ENCODE measurements at regions not wholly inside any gene's neighbourhood (a gene's known extent, or its start where the extent isn't known, plus 50 kb on each side); places are given as distances from the start of the nearest gene placed in this dataset.
"Not testable (repeated sequence)": the region's sequence is repeated elsewhere in the genome, so short reads cannot be mapped to it uniquely, and the experiment has no call there.

DNA sequence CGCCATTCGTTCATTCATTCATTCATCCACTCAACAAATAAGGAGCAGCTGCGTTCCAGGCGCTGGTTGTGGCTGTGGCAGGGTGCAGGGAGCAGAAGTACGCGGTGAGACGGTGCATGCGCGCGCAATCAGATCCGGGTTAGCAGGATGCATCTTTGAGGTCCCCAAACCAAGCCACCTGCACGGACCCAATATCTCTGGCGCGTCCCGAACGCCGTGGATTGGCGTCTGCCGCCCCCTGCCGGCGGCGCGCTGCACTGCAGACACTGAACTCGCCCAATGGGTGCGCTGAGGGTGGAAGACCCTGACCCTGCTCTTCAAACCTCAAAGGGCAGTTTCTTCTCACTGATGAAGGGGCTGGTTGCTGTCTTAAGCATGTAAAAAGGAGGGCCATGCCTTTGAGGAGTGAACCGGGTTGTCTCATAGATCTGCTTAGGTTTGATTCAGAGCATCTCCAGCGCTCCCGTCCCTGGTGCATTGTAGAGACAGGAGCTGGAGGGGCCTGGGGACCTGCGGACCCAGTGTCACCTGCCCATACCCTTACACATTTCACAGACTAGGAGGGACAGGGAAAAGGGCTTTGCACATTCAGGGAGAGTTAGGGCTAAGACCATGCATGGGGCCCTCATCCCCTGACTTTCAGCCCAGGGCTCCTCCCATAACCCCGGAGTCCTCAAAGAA is 102.5 kb downstream of the RAMP3 start:
- peak; percentile 66 for DNase-seq

DNA sequence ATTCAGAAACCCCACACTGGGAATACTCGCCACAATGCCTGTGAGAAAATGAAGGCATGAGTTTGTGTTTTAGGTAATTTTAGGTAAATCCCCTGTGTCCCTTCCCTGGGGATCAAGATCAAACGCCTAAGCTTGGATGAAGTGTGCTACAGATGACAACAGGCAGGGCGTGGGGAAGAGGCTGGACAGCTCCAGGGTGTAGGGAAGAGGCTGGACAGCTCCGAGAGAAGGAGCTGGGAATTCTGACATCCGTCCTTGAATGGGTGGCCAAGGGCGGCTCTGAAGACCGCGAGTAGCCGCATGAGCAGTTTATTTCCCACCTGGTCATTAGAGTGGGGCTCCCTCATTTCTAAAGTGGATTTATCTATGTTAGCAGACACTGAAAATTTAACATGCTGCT is 109.7 kb downstream of the RAMP3 start:
- intact Hi-C loops (cut with micrococcal nuclease) = loop anchor here (5.0 kb wide), 1 partner anchor 115 kb away; no protein-coding TSS in a partner anchor
- TF ChIP-seq, protein P1, sequence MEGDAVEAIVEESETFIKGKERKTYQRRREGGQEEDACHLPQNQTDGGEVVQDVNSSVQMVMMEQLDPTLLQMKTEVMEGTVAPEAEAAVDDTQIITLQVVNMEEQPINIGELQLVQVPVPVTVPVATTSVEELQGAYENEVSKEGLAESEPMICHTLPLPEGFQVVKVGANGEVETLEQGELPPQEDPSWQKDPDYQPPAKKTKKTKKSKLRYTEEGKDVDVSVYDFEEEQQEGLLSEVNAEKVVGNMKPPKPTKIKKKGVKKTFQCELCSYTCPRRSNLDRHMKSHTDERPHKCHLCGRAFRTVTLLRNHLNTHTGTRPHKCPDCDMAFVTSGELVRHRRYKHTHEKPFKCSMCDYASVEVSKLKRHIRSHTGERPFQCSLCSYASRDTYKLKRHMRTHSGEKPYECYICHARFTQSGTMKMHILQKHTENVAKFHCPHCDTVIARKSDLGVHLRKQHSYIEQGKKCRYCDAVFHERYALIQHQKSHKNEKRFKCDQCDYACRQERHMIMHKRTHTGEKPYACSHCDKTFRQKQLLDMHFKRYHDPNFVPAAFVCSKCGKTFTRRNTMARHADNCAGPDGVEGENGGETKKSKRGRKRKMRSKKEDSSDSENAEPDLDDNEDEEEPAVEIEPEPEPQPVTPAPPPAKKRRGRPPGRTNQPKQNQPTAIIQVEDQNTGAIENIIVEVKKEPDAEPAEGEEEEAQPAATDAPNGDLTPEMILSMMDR (IDR thresholded peaks at IDR 0.05; ENCODE audit: borderline replicate concordance) = no peak
- H3K4me1 ChIP-seq = no peaks in the 10 kb centered on the region
- no peaks in the 10 kb centered on the region for H3K9me3 ChIP-seq (replicated peaks)
- no peaks in the 10 kb centered on the region for H3K36me3 ChIP-seq
- DNase-seq = no peak
- H3K27me3 ChIP-seq (ENCODE audit: low read depth) = peaks cover 9% of the 10 kb centered on the region
- H3K4me3 ChIP-seq = no peak overlapping the region
- no peak overlapping the region for H3K27ac ChIP-seq (replicated peaks)

More for the DNA sequence above, 102.5 kb downstream of the RAMP3 start:
- peaks cover 13% of the 10 kb centered on the region for H3K4me1 ChIP-seq
- intact Hi-C loops (cut with micrococcal nuclease) = loop anchor here (5.0 kb wide), 1 partner anchor 103 kb away; the partner anchor contains the start of gene RAMP3
- TF ChIP-seq, protein P1 (IDR thresholded peaks at IDR 0.05; ENCODE audit: borderline replicate concordance) = peak; percentile 97
- no peak overlapping the region for H3K4me3 ChIP-seq
- peaks cover 11% of the 10 kb centered on the region for H3K27me3 ChIP-seq (ENCODE audit: low read depth)
- H3K36me3 ChIP-seq = no peaks in the 10 kb centered on the region
- H3K27ac ChIP-seq (replicated peaks) = no peak overlapping the region
- no peaks in the 10 kb centered on the region for H3K9me3 ChIP-seq (replicated peaks)

DNA sequence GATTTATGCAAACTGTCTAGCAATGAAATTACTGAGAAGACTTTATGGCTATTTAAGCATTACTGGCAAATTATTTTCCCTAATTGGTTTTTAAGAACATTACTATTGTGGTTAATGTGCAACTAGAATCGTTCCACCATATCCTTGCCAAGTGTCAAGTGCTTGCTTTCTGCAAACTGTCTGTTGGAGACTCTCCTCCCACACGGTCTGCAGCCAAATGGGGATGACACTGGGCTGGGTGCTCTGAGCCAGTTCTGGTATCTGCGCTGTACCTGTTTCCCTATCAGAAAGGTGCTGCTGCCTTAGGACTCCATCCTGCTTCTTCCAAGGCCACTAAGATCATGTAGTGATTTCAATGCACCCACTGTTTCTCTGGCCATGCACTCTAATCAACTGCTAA is 110.4 kb downstream of the RAMP3 start:
- Histone ChIP-seq H3K4me1 (no peaks in the 10 kb centered on the region), H3K9me3 (replicated peaks) (no peaks in the 10 kb centered on the region), H3K27ac (replicated peaks) (no peak overlapping the region), H3K4me3 (no peak overlapping the region), H3K36me3 (no peaks in the 10 kb centered on the region), H3K27me3 (ENCODE audit: low read depth) (peaks cover 9% of the 10 kb centered on the region)
- intact Hi-C loops (cut with micrococcal nuclease) = loop anchor here (5.0 kb wide), 1 partner anchor 116 kb away; no protein-coding TSS in a partner anchor
- DNase-seq = no peak
- TF ChIP-seq, protein P1 (IDR thresholded peaks at IDR 0.05; ENCODE audit: borderline replicate concordance) = no peak

DNA sequence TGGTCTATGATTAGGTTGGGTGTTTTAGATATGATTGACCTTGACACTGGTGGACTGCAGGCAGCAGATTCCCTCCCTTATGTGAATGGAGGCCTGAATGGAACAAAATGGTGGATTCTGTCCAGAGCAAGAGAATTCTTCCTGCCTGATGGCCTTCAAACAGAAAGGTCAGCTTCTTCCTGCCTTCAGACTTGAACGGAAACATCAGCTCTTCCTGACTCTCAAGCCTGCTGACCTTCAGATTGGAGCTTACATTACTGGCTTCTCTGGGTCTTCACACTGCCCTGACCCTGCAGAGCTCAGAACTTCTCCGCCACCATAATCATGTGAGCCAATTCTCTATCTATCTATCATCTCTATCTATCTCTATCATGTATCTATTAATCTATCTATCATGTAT is 111.6 kb downstream of the RAMP3 start:
- no peaks in the 10 kb centered on the region for H3K36me3 ChIP-seq
- H3K4me3 ChIP-seq = no peak overlapping the region
- H3K27me3 ChIP-seq (ENCODE audit: low read depth) = peaks cover 9% of the 10 kb centered on the region
- H3K27ac ChIP-seq (replicated peaks) = no peak overlapping the region
- H3K9me3 ChIP-seq (replicated peaks) = no peaks in the 10 kb centered on the region
- intact Hi-C loops (cut with micrococcal nuclease) = loop anchor here (5.0 kb wide), 1 partner anchor 117 kb away; no protein-coding TSS in a partner anchor
- no peaks in the 10 kb centered on the region for H3K4me1 ChIP-seq
- TF ChIP-seq, protein P1 (IDR thresholded peaks at IDR 0.05; ENCODE audit: borderline replicate concordance) = no peak
- DNase-seq = no peak

DNA sequence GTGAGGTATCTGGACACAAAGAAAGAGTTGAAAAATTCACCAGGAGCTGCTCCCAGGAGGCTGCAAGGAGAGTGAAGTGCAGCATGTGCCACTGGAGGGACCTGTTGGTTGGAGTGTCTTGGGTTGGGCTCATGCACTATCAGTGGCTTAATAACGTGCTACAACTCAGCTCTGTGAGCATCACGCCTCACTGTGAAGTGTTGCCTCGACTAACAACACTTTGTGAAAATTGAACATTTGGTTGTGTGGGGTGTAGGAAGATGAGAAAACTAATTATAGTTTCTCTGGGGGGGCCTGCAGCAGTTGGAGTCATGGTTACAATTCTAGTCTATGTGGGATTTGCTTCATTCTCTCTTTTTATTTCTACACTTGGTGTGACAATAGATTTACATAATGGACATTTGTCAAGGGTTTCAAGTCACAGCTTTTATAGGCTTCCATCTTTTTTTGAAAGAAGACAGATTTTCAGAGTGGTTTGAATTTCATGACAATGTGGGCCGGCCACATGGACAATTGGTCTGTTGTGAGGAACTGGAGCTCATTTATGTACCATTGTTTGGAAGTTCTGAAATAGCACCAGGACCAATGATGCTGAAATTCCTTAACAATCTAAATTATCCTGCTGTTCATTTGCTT is 121.3 kb downstream of the RAMP3 start:
- H3K36me3 ChIP-seq = no peaks in the 10 kb centered on the region
- intact Hi-C loops (cut with micrococcal nuclease) = no loop called here
- no peak overlapping the region for H3K27ac ChIP-seq (replicated peaks)
- H3K27me3 ChIP-seq (ENCODE audit: low read depth) = peaks cover 6% of the 10 kb centered on the region
- H3K4me1 ChIP-seq = no peaks in the 10 kb centered on the region
- H3K4me3 ChIP-seq = no peak overlapping the region
- DNase-seq = no peak
- TF ChIP-seq, protein P1 (IDR thresholded peaks at IDR 0.05; ENCODE audit: borderline replicate concordance) = no peak
- no peaks in the 10 kb centered on the region for H3K9me3 ChIP-seq (replicated peaks)

DNA sequence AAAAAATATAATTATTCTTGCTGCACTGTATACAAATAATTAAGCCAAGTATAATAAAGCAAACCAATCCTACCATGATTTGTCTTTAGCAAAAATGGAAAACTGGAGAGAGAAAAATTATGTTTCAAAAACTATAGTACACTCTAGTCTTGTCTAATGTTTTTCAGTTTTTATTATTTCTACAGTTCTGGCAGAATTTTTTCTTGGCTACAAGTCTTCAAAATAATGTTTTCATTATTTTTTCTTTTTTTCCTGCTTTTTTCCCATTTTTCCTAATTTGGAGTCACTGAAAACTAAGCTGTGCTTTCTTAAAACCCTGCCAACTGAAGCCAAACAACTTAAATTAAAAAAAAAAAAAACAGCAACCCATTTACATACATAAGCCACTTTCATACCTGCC is 132.0 kb downstream of the RAMP3 start:
- intact Hi-C loops (cut with micrococcal nuclease); H3K36me3 ChIP-seq; DNase-seq; H3K27me3 ChIP-seq (ENCODE audit: low read depth); H3K4me3 ChIP-seq: not testable (repeated sequence)
- peak overlapping the region; percentile 60 for H3K27ac ChIP-seq (replicated peaks)
- H3K4me1 ChIP-seq = peaks cover 31% of the 10 kb centered on the region
- H3K9me3 ChIP-seq (replicated peaks) = peaks cover 10% of the 10 kb centered on the region

Data from left ventricle myocardium inferior (tissue), 1 donor.